GM12874 (cell line): ENCODE measurements at regions not wholly inside any gene's neighbourhood (a gene's known extent, or its start where the extent isn't known, plus 50 kb on each side); places are given as distances from the start of the nearest gene placed in this dataset.

ENCODE experiments used
- CTCF ChIP-seq: IDR thresholded peaks from 2 replicates; pipeline ENCODE4 v1.5.1; 2011; ENCODE audit warnings: low read depth, mild to moderate bottlenecking, control low read depth, low read length, moderate library complexity; ENCODE audit not compliant: insufficient read depth

DNA sequence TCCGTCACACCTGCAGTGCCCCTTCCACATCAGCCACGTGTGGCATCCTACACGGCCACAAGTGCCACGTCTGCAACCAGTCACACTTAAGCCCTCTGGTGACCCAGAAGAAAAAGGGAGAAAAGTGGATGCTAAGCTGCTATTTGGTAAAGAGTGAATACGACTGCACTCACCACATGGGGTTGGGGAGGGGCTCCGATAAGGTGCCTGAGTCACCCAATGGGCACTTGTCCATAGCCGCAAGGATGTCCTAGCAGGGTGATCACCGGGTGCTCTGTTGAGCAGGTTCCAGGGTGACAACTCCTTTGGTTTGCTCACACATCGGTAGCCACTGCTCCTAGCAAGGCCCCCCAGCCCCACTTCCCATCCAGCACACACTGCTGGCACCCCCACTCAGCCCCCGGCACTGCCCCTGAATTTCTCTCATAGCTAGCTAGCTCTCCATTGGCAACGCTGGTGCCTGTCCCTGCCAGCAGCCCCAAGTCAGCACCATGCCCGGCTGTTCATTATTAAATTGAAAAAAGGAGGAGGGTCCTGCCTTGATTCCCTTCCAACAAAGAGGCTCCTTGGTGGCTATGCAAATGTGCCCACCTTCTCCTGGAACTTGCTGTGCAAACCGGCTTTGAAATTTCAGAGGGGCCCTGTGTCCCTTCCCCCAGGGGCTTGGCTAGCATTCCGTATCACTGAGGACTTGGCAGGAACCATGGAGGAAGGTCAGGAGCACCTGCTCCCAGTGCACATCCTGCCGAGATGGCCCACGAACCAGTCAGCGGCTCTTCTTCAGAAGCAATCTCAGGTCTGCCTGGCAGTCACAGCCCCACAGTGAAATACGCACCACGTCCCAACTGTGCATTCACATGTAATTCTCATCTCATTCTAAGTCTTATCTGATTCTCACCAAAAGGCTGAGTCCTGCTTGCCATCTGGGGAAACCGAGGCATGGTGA lies 227.7 kb upstream of the DIO3 start:
- TF ChIP-seq CTCF: no peak

DNA sequence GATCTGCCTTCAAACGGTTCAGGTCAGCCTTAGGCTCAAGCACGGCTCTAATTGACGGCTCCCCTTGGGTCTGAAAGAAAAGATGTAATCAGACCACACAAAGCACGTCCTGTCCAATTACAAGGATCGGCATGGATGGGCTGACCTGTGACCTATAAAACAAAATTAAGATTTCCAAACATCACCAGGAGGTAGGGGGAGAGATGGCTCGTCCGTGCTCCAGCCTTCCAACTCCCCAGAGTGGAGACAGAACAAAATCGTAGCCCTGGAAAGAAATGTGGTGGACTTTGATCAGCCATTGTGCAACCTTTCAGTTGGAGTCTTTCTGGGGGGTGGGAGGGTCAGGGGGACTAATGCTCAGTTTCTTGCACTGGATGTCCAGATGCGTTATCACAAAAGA lies 226.6 kb upstream of the DIO3 start:
- TF ChIP-seq CTCF: no peak

DNA sequence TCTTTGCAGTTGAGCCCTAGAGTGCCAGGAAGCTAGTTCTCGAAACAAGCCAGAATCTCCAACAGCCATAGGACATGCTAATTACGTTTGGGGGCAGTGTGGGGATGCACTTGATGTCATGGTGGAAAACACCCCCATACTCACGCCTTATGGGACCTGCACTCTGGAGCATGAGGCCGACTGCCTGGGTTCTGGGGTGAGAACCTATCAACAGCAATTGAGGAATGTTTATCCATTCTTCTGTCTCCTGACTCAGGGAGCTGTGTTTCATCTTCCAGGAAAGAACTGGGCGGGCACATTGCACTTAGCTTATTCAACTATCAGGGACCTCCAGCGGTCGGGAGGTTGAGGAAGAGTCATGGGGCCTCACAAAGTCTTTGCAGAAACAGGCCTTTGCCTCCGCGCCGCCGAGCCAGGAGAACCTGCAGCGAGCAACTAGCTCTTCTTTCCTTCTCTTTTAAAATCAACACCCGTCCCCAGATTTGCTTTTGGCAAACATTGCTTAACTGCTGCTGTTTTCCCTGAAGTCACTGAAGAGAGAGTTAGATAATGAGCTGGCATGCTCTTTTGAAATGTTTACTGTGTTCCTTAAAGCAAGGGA lies 226.1 kb upstream of the DIO3 start:
- no peak for TF ChIP-seq CTCF

DNA sequence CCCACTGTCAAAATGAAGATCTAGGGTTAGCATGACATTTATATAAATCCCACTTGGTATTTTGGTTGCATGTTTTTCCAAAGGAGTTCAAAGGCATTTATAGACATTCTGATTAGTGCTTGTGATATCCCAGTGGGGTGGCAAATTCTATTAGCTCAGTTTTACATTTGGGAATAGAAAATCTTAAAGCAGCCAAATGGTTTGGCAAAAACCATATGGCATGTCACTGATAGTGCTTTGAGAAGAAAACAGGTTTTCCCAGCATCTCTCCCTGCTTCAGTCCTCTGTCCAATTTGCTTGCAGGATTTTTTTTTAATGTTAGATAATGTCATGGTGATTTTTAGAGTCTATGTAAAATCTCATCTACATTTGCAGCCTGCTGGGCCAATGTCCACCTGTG lies 225.1 kb upstream of the DIO3 start:
- no peak for TF ChIP-seq CTCF

DNA sequence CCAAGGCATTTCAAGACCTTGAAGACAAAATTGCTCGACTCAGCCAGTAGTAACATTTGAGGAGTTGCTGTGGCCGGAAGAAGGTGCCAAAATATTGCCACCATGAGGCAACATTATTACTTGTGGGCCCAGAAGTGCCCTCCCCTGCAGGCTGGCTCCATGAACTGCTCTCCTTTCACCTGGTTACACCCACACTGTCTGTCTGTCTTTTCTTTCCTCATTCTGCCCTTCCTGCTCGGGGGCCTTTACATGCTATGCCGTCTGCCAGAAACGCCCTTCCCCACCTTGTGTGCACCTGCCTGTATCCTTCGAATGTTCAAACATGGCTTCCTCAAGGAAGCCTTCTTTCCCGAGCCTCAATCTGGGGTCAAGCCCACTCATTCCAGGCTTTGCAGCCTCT lies 224.2 kb upstream of the DIO3 start:
- no peak for TF ChIP-seq CTCF

DNA sequence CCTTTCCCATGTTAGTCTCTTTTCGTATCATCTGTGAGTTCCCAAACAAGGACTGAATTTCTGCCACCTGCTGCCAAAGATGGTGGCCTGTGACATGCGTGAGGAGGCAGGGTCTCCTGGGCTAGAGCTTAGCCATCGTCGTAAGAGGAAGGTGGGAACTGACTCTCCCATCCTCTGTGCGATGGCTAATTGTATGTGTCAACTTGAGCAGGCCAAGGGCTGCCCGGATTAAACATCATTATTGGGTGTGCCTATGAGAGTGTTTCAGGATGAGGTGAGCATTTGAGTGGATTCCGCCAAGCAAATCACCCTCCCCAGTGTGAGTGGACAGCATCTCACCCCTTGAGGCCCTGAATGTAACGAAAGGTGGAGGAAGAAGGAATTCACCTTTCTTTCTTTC lies 220.7 kb upstream of the DIO3 start:
- TF ChIP-seq CTCF: no peak

DNA sequence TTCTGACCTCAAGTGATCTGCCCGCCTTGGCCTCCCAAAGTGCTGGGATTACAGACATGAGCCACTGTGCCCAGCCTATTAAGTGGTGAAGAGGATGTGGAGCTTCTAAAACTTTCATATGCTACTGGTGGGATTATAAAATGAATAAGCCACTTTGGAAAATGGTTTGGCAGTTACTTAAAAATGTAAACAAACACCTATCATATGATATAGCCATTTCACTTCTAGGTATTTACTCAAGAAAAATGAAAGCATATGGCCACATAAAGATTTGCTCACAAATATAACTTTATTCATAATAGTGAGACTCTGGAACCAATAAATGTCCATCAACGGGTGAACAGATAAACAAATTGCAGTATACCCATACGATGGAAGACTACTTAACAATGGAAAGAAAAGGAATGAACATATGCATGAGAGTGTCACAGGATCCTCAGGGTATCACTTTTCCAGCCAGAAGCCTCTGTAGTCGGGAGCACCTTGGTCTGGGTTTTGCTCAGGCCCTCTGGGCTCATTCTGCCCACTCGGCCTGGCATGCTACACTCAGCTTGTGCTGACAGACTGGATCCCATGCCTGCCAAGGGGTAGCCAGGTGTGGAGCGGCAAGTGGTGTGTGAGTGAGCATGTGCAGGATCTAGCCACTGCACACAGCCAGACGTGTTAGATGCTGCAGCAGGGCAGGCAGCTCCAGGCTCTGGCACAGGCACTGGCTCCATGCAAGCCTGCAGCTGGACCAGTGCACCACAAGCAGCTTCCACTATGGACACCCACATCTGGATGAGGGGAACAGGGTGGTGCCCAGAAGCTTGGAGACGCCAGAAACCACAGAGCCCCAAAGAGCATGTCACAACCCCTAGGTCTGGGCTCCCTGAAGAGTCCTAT lies 213.2 kb upstream of the DIO3 start:
- TF ChIP-seq CTCF: no peak
